OCI-LY3 (cell line): ENCODE measurements at regions not wholly inside any gene's neighbourhood (a gene's known extent, or its start where the extent isn't known, plus 50 kb on each side); places are given as distances from the start of the nearest gene placed in this dataset.

Source experiments
- H2AFZ ChIP-seq: fragments of 200-600, 300-600 bp; shearing (Covaris generic); 2 replicates; pipeline ENCODE4 v1.6.0; 2014; ENCODE audit warnings: antibody characterized with exemption, low read depth, low read length
- H3K27ac ChIP-seq: fragments of 200-600, 300-600 bp; sonication (generic); 2 replicates; pipeline ENCODE4 v1.5.1; 2014; ENCODE audit warnings: mild to moderate bottlenecking, low read length, moderate library complexity, mixed read lengths
- H3K27me3 ChIP-seq: fragments of 200-600, 300-600 bp; sonication (generic); 2 replicates; pipeline ENCODE4 v1.6.1; 2014; ENCODE audit warnings: low read depth, low read length, mixed read lengths
- H3K36me3 ChIP-seq: fragments of 200-600, 300-600 bp; sonication (generic); replicated peaks from 2 replicates; pipeline ENCODE3; 2014; ENCODE audit warnings: low read depth, low read length, mixed read lengths
- H3K4me1 ChIP-seq: fragments of 300-600, 200-600 bp; sonication (generic); 2 replicates; pipeline ENCODE4 v1.6.1; 2014; ENCODE audit warnings: low read length, mixed read lengths
- H3K4me2 ChIP-seq: fragments of 200-600, 300-600 bp; sonication (generic); 2 replicates; pipeline ENCODE4 v1.6.1; 2014; ENCODE audit warnings: low read length, mixed read lengths
- H3K4me3 ChIP-seq: fragments of 300-600, 200-600 bp; sonication (generic); 2 replicates; pipeline ENCODE4 v1.5.1; 2014; ENCODE audit warnings: antibody characterized with exemption, mild to moderate bottlenecking, low read length, moderate library complexity
- H3K79me2 ChIP-seq: fragments of 300-600, 200-600 bp; shearing (Covaris generic); 2 replicates; pipeline ENCODE4 v1.6.1; 2014; ENCODE audit warnings: mild to moderate bottlenecking, low read length, mixed read lengths
- H3K9ac ChIP-seq: fragments of 300-600, 200-600 bp; shearing (Covaris generic); 2 replicates; pipeline ENCODE4 v1.6.0; 2014; ENCODE audit warnings: mild to moderate bottlenecking, low read length, moderate library complexity
- H3K9me3 ChIP-seq: fragments of 200-600, 300-600 bp; shearing (Covaris generic); 2 replicates; pipeline ENCODE4 v1.6.1; 2014; ENCODE audit warnings: low read length, mixed read lengths; ENCODE audit not compliant: insufficient read depth
- H4K20me1 ChIP-seq: fragments of 200-600, 300-600 bp; sonication (generic); 2 replicates; pipeline ENCODE4 v1.6.1; 2016; ENCODE audit warnings: low read length, mixed read lengths; ENCODE audit not compliant: insufficient read depth
- EZH2phosphoT487 ChIP-seq: fragments of 200-600 bp; shearing (Covaris generic); IDR thresholded peaks from 2 replicates; pipeline ENCODE4 v1.6.1; 2018; ENCODE audit warnings: antibody characterized with exemption, mixed run types, low read depth
- TF ChIP-seq, protein P1 (sequence below): fragments of 200-600, 300-600 bp; sonication (generic); IDR thresholded peaks from 2 replicates; pipeline ENCODE4 v1.5.1; 2014; ENCODE audit warnings: antibody characterized with exemption, low read length, low read depth

DNA sequence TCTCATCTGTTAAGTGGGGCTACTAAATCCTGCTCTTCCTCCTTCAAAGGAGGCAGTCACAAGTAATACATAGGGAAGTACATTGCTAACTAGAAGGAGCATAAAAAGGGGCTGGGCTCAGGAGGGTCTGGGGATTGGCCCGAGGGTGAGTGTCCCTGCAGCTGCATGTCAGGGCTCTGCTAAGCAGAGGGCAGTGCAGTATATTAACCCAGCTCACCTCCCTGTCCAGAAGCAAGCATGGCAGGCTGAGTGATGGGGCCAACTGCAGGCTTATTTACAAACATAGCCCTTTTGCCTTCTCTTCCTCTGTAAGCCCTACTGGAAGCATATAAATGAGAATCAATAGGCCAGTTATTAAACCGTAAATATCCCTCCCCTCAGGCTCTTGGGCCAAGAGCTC, 143.2 kb upstream of the PCBD1 start:
- Histone ChIP-seq H4K20me1 (no peaks in the 10 kb centered on the region), H3K4me1 (no peaks in the 10 kb centered on the region), H3K4me3 (no peak overlapping the region), H3K79me2 (no peaks in the 10 kb centered on the region), H2AFZ (no peak overlapping the region), H3K27me3 (no peaks in the 10 kb centered on the region), H3K9ac (no peak overlapping the region), H3K27ac (no peak overlapping the region), H3K4me2 (no peak overlapping the region), H3K36me3 (no peaks in the 10 kb centered on the region), H3K9me3 (no peaks in the 10 kb centered on the region)
- no peak for TF ChIP-seq EZH2phosphoT487
- TF ChIP-seq, protein P1, sequence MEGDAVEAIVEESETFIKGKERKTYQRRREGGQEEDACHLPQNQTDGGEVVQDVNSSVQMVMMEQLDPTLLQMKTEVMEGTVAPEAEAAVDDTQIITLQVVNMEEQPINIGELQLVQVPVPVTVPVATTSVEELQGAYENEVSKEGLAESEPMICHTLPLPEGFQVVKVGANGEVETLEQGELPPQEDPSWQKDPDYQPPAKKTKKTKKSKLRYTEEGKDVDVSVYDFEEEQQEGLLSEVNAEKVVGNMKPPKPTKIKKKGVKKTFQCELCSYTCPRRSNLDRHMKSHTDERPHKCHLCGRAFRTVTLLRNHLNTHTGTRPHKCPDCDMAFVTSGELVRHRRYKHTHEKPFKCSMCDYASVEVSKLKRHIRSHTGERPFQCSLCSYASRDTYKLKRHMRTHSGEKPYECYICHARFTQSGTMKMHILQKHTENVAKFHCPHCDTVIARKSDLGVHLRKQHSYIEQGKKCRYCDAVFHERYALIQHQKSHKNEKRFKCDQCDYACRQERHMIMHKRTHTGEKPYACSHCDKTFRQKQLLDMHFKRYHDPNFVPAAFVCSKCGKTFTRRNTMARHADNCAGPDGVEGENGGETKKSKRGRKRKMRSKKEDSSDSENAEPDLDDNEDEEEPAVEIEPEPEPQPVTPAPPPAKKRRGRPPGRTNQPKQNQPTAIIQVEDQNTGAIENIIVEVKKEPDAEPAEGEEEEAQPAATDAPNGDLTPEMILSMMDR = no peak

DNA sequence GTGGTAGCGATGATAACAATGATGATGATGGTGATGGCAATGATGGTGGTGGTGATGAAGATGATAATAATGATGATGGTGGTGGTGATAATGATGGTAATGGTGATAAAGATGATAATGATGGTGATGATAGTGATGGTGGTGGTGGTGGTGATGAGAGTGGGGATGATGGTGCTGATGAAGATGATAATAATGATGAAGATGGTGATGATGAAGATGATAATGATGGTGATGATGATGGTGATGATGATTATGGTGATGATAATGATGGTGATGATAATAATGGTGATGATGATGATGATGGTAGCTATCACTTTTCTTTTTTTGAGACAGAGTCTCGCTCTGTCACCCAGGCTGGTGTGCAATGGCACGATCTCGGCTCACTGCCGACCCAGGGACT, 144.5 kb upstream of the PCBD1 start:
- H3K4me1 ChIP-seq = no peaks in the 10 kb centered on the region
- no peaks in the 10 kb centered on the region for H3K79me2 ChIP-seq
- no peak overlapping the region for H3K27ac ChIP-seq
- no peaks in the 10 kb centered on the region for H3K9me3 ChIP-seq
- no peaks in the 10 kb centered on the region for H4K20me1 ChIP-seq
- H3K36me3 ChIP-seq = no peaks in the 10 kb centered on the region
- no peak overlapping the region for H3K4me3 ChIP-seq
- H3K9ac ChIP-seq = no peak overlapping the region
- no peak overlapping the region for H2AFZ ChIP-seq
- TF ChIP-seq, protein P1 = no peak
- TF ChIP-seq EZH2phosphoT487 = no peak
- H3K27me3 ChIP-seq = no peaks in the 10 kb centered on the region
- no peak overlapping the region for H3K4me2 ChIP-seq

DNA sequence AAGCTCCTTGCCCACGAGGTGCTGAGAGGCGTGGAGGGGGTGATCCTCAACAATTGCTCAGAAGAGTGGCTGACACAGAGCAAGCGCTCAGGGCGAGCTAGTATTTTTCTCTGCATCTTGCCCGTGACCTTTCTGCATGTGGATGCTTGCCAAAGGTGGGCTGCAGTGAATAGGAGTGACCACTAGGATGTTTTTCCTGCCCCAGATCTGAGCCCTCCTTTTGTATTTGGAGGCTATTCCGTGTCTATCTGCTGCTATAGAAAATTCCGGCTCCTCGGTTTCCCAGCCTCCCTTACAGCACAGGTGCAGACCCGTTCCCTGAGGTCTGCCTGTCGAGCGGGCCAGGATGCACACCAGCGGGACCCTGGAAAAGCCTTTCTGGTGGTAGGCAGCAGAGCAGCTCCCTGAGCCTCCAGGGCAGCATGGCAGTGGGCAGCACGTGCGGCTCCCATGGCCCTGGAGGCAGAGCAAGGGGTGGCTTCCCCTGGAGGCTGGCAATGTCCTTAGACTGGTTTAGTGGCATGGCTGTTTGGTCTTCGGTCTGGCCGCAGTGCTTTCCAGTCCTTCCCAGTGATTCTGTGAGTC, 145.1 kb upstream of the PCBD1 start:
- no peak overlapping the region for H3K27ac ChIP-seq
- no peaks in the 10 kb centered on the region for H3K36me3 ChIP-seq
- no peak overlapping the region for H3K4me2 ChIP-seq
- H2AFZ ChIP-seq = no peak overlapping the region
- H3K27me3 ChIP-seq = no peaks in the 10 kb centered on the region
- no peak for TF ChIP-seq EZH2phosphoT487
- no peaks in the 10 kb centered on the region for H3K4me1 ChIP-seq
- no peaks in the 10 kb centered on the region for H4K20me1 ChIP-seq
- no peaks in the 10 kb centered on the region for H3K9me3 ChIP-seq
- H3K9ac ChIP-seq = no peak overlapping the region
- no peak overlapping the region for H3K4me3 ChIP-seq
- no peaks in the 10 kb centered on the region for H3K79me2 ChIP-seq

DNA sequence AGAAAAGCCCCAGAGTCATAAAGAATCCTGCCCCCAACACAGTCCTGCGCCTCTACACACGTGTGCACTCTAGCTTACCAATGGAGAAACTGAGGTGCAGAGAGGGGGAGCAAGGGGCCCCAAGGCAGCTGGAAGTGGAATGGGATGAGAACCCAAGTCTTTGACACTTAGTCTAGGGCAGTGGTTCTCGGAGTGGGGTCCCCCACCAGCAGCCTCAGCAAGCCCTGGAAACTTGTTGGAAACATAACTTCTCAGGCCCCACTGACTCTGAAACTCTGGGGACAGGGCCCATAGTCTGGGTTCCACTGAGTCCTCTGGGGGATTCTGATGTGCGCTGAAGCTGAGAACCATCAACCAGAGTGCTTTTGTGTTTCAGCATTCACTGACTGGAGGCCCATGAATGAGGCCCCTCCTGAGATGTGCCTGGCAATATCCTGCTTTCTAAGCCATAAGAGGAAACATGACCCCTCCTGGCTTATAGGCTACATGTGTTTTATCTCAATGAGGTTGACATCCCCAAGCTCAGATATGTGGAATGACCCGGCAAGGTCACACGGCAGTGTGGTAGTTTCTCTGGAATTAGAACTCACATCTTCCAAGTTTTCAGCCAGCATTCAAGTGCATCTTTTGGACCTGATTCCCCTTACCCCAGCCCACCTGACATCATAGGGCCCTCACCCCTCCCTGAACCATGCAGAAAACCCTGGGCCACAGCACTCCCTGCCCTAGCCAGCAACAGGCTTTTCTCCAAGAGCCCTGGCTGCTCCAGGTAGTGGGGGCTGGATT, 147.3 kb upstream of the PCBD1 start:
- H4K20me1 ChIP-seq = no peaks in the 10 kb centered on the region
- TF ChIP-seq, protein P1 = no peak
- TF ChIP-seq EZH2phosphoT487 = no peak
- no peak overlapping the region for H3K9ac ChIP-seq
- no peaks in the 10 kb centered on the region for H3K9me3 ChIP-seq
- H2AFZ ChIP-seq = no peak overlapping the region
- no peaks in the 10 kb centered on the region for H3K27me3 ChIP-seq
- no peaks in the 10 kb centered on the region for H3K36me3 ChIP-seq
- H3K27ac ChIP-seq = no peak overlapping the region
- H3K4me1 ChIP-seq = no peaks in the 10 kb centered on the region
- H3K79me2 ChIP-seq = no peaks in the 10 kb centered on the region
- H3K4me3 ChIP-seq = no peak overlapping the region
- no peak overlapping the region for H3K4me2 ChIP-seq
